H1 (cell line): ENCODE measurements at regions not wholly inside any gene's neighbourhood (a gene's known extent, or its start where the extent isn't known, plus 50 kb on each side); places are given as distances from the start of the nearest gene placed in this dataset.

Source experiments
- EZH2 ChIP-seq: fragments of 200-600 bp; sonication (generic); IDR thresholded peaks from 2 replicates; pipeline ENCODE4 v1.7.1; 2012; ENCODE audit warnings: low read depth, mild to moderate bottlenecking, moderate library complexity, low read length, inconsistent platforms; ENCODE audit not compliant: severe bottlenecking
- JUND ChIP-seq: IDR thresholded peaks from 2 replicates; pipeline ENCODE4 v1.6.1; 2011; ENCODE audit warnings: mild to moderate bottlenecking, improper control_type of control experiment, low read length
- POLR2A ChIP-seq, 2 experiments: IDR thresholded peaks; 1 replicate in 1 of 2; 2 replicates in 1 of 2; pipeline ENCODE4 v1.6.1; 2011; ENCODE audit warnings: low read depth in 2 of 2, low read length in 2 of 2, mild to moderate bottlenecking in 2 of 2; ENCODE audit errors: control extremely low read depth in 1 of 2
- RNF2 ChIP-seq: fragments of 200-900, 300-1000 bp; sonication (generic); IDR thresholded peaks from 2 replicates; pipeline ENCODE4 v1.7.1; 2016; ENCODE audit warnings: borderline replicate concordance, low read depth, mild to moderate bottlenecking, antibody characterized with exemption, low read length; ENCODE audit not compliant: poor library complexity, severe bottlenecking; ENCODE audit errors: missing control alignments
- SIX5 ChIP-seq: IDR thresholded peaks from 2 replicates; pipeline ENCODE4 v1.6.1; 2011; ENCODE audit warnings: mild to moderate bottlenecking, low read depth, low read length
- TF ChIP-seq, protein P1 (sequence below): fragments of 300-600 bp; sonication (generic); IDR thresholded peaks from 2 replicates; pipeline ENCODE4 v1.7.1; 2012; ENCODE audit warnings: low read length, moderate library complexity, mild to moderate bottlenecking, inconsistent platforms; ENCODE audit not compliant: insufficient replicate concordance

DNA sequence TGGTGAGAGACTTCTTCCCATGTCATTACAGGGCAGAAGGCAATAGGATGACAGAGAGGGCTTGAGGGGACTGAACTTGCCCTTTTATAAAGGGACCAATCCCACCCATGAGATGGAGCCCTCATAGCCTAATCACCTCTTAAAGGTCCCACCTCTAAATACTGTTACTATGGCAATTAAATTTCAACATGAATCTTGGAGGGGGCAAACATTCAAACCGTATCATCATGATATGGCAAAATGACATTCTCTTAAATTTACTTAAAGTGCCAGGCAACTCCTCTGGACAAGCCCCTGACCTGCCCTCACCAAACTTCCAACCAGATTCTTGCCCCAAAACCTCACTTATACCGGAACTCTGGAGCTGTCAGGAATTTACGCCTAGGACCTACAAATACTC lies 100.8 kb upstream of the OR5AK2 start (continued):
- TF ChIP-seq, protein P1, sequence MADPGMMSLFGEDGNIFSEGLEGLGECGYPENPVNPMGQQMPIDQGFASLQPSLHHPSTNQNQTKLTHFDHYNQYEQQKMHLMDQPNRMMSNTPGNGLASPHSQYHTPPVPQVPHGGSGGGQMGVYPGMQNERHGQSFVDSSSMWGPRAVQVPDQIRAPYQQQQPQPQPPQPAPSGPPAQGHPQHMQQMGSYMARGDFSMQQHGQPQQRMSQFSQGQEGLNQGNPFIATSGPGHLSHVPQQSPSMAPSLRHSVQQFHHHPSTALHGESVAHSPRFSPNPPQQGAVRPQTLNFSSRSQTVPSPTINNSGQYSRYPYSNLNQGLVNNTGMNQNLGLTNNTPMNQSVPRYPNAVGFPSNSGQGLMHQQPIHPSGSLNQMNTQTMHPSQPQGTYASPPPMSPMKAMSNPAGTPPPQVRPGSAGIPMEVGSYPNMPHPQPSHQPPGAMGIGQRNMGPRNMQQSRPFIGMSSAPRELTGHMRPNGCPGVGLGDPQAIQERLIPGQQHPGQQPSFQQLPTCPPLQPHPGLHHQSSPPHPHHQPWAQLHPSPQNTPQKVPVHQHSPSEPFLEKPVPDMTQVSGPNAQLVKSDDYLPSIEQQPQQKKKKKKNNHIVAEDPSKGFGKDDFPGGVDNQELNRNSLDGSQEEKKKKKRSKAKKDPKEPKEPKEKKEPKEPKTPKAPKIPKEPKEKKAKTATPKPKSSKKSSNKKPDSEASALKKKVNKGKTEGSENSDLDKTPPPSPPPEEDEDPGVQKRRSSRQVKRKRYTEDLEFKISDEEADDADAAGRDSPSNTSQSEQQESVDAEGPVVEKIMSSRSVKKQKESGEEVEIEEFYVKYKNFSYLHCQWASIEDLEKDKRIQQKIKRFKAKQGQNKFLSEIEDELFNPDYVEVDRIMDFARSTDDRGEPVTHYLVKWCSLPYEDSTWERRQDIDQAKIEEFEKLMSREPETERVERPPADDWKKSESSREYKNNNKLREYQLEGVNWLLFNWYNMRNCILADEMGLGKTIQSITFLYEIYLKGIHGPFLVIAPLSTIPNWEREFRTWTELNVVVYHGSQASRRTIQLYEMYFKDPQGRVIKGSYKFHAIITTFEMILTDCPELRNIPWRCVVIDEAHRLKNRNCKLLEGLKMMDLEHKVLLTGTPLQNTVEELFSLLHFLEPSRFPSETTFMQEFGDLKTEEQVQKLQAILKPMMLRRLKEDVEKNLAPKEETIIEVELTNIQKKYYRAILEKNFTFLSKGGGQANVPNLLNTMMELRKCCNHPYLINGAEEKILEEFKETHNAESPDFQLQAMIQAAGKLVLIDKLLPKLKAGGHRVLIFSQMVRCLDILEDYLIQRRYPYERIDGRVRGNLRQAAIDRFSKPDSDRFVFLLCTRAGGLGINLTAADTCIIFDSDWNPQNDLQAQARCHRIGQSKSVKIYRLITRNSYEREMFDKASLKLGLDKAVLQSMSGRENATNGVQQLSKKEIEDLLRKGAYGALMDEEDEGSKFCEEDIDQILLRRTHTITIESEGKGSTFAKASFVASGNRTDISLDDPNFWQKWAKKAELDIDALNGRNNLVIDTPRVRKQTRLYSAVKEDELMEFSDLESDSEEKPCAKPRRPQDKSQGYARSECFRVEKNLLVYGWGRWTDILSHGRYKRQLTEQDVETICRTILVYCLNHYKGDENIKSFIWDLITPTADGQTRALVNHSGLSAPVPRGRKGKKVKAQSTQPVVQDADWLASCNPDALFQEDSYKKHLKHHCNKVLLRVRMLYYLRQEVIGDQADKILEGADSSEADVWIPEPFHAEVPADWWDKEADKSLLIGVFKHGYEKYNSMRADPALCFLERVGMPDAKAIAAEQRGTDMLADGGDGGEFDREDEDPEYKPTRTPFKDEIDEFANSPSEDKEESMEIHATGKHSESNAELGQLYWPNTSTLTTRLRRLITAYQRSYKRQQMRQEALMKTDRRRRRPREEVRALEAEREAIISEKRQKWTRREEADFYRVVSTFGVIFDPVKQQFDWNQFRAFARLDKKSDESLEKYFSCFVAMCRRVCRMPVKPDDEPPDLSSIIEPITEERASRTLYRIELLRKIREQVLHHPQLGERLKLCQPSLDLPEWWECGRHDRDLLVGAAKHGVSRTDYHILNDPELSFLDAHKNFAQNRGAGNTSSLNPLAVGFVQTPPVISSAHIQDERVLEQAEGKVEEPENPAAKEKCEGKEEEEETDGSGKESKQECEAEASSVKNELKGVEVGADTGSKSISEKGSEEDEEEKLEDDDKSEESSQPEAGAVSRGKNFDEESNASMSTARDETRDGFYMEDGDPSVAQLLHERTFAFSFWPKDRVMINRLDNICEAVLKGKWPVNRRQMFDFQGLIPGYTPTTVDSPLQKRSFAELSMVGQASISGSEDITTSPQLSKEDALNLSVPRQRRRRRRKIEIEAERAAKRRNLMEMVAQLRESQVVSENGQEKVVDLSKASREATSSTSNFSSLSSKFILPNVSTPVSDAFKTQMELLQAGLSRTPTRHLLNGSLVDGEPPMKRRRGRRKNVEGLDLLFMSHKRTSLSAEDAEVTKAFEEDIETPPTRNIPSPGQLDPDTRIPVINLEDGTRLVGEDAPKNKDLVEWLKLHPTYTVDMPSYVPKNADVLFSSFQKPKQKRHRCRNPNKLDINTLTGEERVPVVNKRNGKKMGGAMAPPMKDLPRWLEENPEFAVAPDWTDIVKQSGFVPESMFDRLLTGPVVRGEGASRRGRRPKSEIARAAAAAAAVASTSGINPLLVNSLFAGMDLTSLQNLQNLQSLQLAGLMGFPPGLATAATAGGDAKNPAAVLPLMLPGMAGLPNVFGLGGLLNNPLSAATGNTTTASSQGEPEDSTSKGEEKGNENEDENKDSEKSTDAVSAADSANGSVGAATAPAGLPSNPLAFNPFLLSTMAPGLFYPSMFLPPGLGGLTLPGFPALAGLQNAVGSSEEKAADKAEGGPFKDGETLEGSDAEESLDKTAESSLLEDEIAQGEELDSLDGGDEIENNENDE, result no peak
- TF ChIP-seq JUND (no peak), RNF2 (no peak), POLR2A (IDR thresholded peaks at IDR 0.05; ENCODE audit: control extremely low read depth in 1 of 2, low read depth in 2 of 2, low read length in 2 of 2) (no peak), SIX5 (no peak), EZH2 (no peak)
